HG03432 (cell line): ENCODE measurements at regions not wholly inside any gene's neighbourhood (a gene's known extent, or its start where the extent isn't known, plus 50 kb on each side); places are given as distances from the start of the nearest gene placed in this dataset.
"Not testable (repeated sequence)": the region's sequence is repeated elsewhere in the genome, so short reads cannot be mapped to it uniquely, and the experiment has no call there.

Source experiments
- ATAC-seq: cut with Tn5 transposase; IDR thresholded peaks from one replicate; pipeline ENCODE4 v1.9.1; 2021; ENCODE audit warnings: mild to moderate bottlenecking, moderate library complexity; ENCODE audit not compliant: unreplicated experiment

DNA sequence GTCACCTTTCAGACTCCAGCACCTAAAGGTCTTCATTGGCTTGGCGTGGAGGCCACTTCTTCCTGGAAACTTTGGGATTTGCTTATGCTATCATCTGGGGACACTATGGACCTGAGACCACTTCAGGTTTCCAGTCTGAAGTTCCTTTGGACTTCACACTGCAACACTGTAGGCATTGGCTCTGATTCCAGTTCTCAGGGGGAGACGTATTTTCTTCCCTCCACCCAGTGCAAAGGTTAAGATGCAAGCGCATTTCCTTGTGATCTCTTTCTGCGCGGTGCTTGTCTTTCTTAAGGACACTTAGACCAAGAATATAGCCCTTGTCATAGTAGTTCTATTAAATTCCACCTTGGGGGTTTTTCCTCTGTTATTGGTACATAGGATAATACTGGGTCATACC lies 299.8 kb downstream of the TSHZ3 start:
- no peak for ATAC-seq

DNA sequence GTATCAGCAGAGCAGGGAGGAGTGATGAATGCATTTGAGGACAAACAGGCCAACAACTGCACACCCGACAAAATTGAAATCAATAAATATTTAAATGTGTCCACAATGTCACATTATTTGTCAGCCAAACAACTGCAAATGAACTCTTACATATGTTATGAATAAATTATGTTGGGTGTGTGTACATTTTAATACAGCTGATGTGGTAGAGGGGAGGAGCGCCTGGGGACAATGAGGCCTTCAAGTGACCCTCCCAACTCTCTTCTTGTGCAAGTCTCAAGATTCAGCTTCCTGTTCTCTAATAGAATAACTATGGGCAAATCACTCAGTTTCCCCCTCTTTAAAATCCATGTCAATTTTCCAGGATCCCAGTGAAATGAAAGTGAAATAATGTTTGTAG lies 303.2 kb downstream of the TSHZ3 start:
- no peak for ATAC-seq

DNA sequence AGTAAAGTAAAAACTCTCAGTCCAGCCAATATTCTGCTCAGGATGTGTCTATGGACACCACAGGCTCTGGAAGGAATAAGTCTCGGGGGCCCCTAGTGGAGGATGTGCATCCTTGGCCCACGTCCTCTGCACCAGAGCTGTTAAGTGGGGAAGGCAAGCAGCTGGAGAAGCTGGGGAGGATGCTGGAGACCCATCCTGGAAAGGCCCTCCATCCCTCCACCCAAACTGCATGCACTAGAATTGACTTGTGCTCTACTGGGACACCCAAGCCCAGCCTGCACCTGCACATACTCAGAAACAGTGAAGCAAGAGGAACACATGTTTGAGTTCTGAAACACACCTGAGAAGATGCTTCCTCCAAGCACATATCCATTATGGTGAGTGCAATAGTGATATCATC lies 307.8 kb downstream of the TSHZ3 start:
- no peak for ATAC-seq

DNA sequence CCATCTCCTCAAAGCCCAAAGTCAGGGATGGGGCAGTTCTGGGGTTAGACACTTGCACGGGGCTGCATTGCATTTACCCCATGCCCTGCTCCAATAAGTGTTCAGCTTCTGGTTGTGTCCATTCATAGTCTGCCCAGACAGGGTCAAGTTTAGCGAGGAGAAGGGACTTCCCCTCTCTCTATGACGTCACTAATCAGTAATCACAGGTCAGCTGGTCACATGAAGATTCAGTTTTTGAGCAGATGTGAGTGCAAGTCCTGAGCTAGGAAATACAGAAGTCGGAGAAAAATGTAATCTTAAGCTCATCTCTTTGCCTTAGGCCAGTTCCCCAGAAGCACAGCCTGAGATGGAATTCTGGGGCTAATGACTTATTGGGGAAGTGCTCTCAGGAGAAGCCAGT lies 310.1 kb downstream of the TSHZ3 start:
- ATAC-seq = no peak

DNA sequence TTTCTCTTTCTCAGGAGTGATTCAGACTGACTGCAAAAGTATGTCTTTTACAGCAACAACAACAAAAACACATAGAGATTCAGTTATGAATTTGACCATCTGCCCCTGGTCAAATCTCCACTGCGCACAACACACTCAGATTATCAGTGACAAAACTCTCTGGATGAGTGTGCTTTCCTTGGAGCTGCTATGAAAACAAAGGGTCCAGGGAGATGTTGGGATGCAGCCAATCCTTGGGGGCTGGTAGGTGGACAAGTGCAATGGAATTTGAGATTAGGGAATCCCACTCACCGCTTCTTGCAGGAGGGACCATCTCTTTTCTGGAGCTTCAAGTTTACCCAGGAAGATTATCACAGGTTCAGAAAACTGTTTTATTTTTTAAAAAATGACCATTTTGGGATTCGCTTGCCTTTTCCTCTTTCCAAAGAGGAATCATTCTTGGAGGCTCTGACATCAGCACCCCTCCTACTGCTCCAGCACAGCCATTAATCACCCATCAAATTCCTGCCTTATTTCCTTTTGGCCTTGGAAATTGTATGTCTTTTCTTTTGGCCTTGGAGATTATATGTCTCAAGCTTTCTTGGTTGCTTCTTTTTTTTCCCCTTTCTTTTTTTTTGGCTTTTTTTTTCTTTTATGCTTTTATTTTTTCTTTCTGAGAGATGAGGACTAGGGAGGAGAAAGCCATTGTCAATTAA lies 311.8 kb downstream of the TSHZ3 start:
- ATAC-seq = no peak

DNA sequence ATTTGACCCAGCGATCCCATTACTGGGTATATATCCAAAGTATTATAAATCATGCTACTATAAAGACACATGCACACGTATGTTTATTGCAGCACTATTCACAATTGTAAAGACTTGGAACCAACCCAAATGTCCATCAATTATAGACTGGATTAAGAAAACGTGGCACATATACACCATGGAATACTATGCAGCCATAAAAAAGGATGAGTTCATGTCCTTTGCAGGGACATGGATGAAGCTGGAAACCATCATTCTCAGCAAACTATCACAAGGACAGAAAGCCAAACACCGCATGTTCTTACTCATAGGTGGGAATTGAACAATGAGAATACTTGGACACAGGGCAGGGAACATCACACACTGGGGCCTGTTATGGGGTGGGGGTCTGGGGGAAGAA lies 317.8 kb downstream of the TSHZ3 start:
- not testable (repeated sequence) for ATAC-seq

DNA sequence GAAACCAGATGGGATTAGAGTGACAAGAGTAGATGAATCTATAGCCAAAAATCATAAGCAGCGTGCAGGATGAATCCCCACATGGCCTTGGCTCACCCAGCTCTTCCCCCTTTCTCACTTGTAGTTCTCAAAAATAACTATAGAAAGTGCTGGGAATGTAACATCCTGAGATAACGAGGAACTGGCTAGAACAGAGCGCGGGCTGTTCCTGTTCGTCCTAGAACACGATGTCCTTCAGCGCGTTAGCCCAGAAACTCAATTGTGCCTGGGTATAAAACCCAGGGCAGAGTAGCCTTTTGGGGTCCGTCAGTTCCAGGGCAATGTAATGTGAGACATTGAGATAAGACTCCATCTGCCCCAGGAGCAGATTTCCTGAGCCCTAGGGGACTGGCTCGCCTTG lies 326.2 kb downstream of the TSHZ3 start:
- ATAC-seq = no peak

DNA sequence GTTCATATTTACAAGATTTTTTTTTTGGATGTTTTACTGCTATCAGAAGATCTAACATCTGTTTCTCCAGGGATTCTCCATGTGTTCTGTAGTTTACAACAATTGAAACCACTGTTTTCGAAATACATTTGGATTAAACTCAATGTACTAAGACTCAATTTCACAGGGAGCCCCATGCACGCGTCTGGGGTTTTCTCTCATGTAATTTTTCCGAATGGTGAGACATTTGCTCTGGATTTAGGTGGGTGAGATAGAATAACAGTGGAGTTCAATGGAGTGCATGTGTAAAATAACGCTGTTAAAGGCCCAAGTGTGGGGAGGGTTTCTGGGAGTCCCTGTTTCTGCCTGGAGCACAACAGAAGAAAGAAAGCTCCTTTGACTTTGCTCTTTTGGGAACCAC lies 330.3 kb downstream of the TSHZ3 start:
- ATAC-seq = no peak

DNA sequence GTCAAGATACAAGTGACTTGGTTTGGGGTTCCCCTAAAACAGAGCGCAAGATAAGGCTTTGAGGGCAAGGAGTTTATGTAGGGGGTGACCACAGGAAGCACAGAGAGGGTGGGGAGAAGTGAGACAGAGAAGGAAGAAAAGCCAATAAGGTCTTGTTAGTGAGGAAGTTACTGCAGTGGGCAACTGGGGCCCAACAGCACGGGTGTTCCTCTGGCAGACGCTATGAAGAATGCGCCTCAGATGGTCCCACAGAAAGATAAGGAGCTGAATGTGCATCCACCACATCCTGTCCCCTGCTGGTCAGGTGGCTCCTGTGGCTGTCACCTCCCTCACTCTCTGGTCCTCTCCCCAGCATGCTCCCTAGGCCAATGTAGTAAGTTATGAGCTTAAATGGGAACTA lies 333.5 kb downstream of the TSHZ3 start:
- no peak for ATAC-seq

DNA sequence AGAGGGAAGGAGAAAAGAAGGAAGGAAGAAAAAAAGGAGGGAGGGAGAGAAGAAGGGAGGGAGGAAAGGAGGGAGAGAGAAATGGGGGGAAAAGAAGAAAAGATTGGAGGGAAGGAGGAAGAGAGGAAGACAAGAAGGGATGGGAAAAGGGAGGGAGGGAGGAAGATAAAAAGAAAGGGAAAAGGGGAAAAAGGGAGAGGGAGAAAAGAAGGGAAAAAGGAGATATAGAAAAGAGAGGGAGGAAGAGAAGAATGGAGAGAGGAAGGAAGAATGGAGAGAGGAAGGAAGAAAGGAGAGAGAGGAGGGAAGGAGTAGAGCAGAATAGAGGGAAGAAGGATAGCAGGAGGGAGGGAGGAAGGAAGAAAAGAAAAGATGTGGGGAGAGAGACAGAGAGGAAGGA lies 334.6 kb downstream of the TSHZ3 start:
- no peak for ATAC-seq

DNA sequence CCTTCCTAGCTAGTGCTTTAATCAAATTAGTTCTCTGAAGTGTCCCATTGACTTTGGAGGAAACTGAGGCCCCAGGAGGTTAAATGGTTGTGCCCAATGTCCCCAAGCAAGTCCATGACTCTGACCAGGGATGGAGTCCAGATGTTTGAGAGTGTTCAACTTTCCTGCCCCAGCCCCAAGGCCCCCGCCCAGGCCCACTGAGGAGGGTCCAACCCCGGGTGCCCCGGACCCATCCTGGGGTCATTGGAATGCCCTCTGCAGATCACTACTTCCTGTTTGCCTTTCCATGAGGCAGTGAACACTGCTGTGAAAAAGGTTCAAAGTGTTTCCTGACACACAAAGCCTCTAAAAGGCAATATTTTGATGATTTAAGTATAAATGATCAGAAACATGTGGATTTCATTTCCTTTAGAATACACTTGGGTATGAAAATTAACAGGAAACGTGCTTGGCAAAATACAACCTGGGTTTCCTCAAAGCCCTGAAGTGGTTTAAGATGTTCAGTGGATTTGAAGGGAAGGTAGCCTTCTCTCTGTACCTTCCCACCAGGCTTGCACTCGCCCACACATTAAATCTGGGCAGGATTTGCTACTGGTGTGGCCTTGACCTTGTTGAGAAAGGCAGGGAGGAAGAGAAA lies 335.7 kb downstream of the TSHZ3 start:
- no peak for ATAC-seq

DNA sequence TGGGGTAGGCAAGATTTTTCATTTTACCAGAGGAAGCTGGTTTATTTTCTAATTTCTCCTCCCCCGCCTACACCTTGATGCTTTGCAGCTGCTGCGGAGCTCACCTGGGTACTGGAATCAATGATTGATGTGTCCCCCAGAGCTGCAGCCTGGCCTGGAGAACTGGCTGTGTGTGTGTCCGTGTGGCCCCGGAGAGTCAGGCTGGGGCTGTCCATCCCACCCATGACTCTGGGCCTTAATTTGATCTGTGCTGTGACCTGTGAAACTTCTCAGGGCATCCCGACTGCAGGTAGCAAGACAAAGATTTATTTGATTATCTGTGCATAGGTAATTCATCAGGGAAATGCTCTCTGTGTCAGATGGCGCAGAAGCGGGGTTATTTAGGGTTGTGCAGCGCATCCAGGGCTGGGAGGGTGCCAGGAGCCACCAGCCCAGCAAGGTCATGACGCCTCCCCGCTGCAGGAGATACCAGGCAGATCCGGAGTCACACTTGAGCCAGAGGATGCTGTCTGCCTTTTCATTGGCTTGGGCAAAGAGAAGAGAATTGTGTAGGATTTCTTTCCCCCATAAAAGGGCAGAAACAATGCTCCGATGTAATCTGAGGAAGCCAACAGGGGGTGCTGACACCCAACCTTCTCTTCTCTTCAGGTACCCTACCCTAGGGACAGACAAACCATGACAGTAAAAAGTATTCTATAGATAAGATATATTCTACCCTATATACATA lies 346.6 kb downstream of the TSHZ3 start:
- no peak for ATAC-seq

DNA sequence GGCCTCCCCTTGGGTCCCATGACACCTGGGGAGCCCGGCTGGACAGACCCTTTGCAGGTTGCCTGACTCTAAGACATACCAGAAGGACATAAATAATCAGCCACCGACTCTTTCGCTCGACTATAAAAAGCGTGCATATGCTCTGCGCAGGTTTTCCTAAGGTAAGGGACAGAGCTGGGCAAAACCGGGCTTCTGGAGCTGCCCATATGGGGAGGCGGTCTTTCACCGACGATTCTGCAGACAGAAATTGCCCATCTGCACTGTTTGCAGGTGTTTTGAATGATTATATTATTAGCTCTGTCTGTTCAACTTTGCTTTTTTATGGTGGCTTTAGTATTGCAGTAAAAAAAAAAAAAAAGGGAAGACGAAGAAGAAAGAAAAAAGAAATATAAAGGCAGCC lies 347.2 kb downstream of the TSHZ3 start:
- ATAC-seq = no peak

DNA sequence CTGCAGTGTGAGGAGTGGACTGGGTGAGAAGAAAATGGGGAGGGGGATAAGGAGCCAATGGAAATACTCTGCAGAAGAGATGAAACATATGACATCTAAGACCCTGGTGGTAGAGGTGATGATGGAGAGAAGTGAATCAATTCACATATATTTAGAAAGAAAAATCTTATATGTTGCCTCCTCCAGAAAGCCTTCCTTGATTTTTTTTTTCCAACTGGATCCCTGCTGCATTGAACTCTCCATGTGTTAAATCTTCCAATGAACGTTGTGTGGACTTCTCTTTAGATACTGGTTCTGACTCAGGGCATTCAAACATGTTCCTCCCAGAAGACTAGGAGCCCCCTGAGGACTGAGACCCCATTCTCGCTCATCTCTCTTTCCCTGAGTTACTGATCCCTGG lies 348.3 kb downstream of the TSHZ3 start:
- ATAC-seq = no peak

DNA sequence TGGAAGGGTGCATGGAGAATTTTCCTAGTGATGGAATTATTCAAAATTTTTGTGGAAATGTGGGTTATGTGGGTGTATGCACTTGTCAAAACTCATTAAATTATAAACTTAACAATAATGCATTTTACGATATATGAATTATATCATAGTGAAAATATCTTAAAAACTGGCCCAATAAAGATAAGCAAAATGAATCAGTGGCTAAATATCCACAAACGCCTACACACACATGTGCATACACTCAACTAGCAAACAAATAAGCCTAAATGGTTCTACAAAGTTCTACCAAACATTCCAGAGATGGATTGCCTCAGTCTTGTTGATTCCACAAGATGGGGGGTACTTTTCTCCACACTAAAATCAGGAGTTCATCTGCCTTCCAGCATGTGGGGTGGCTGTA lies 349.5 kb downstream of the TSHZ3 start:
- ATAC-seq = no peak

DNA sequence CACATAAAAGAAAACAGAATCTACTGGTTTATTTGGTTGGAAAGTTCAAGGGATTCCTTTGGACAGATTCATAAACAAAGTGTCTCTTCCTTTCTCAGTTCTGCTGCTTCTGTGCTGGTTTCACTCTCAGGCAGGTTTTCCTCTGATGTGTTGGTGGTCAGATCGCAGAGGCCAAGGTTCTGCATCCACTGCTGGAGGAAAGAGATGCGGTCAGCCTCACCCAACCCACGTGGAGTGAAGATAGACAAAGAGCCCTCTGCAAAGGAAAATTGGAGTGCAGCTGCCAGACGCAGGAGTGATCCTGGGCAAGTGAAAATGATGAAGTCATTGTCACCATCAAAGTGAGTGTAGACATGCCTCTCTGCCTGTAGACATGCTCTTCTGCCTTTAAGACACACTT lies 352.0 kb downstream of the TSHZ3 start:
- ATAC-seq = no peak

DNA sequence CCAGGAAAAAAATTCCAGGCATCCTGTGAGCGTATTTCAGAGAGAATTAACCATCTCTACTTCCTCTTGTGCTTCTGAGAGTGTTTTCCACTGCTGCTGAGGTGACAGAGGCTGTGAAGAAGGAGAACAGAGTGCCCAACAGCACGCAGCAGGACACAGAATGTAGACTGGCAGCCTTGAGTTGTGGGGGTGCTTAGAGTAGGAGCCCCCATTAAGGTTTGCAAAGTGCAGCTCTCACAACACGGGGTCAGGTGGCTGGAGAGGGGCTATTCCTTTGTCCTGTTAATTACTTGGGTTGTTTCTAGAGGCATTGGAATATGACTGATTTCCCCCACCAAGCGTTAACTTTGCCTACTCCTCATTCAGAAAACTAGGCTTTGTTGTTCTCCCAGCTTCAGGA lies 370.6 kb downstream of the TSHZ3 start:
- ATAC-seq = no peak

DNA sequence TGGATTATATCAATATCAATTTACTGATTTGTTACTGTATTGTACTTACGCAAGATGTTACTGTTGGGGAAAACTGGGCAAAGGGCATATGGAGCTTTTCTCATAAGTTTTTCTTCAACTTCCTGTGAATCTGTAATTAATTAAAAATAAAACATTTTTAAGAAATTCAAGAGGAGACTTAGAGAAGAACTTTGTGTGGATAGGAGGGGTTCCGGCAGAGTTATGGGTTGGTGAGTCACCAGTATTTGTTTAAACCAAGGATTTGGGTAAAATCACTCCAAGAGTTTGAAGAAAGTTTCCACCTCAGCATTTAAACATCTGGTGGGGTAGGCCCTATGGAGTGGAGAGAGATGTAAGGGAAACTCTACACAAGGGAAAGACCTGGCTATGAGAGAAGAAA lies 379.6 kb downstream of the TSHZ3 start:
- ATAC-seq = no peak

DNA sequence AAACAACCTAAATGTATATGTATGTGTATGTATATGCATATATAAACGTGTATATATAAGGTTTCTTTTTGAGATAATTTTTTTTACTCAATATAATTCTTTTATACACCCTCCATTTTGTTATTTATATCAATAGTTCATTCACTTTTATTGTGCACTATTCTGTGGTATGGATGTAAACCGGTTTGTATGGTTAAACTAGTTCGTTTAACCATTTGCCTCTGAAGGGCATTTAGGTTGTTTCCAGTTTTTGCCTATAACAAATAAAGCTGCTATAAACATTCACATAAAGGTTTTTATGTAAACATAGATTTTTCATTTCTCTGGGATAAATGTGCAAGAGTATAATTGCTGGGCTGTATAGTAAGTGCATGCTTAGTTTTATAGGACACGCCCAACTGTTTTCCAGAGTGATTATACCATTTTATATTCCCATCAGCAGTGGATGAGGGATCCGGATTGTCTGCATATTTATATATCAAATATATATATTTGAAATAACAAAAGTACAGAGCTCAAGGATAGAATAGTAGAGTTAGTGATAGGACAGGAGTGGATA lies 380.3 kb downstream of the TSHZ3 start:
- ATAC-seq = no peak

DNA sequence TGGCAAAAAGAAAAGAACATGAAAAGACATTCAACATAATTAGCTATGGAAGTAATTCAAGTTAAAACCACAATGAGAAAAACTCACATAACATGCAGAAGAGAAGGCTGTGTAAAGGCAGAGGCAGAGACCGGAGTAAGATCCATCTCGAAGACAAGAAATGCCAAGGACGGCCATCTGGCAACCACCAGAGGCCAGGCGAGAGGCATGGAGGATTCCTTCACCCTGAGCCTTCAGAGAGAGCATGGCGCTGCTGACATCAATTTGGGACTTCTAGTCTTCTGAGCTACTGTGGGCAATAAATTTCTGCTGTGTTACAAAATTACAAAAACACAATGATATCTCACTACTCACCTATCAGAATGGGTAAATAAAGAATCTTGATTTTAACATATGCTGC lies 381.0 kb downstream of the TSHZ3 start:
- no peak for ATAC-seq

DNA sequence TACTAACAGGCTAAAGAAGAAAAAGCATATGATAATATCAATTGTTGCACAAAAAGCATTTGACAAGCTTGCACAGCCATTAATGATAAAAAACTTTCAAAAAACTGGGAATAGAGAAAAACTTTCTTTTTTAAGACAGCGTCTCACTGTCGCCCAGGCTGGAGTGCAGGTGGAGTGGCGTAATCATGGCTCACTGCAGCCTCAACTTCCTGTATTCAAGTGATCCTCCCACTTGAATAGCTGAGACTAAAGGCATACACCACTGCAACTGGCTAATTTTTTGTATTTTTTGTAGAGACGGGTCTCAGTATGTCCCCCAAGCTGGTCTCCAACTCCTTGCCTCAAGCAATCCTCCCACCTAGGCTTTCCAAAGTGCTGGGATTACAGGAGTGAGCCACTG lies 382.8 kb downstream of the TSHZ3 start:
- ATAC-seq = no peak

DNA sequence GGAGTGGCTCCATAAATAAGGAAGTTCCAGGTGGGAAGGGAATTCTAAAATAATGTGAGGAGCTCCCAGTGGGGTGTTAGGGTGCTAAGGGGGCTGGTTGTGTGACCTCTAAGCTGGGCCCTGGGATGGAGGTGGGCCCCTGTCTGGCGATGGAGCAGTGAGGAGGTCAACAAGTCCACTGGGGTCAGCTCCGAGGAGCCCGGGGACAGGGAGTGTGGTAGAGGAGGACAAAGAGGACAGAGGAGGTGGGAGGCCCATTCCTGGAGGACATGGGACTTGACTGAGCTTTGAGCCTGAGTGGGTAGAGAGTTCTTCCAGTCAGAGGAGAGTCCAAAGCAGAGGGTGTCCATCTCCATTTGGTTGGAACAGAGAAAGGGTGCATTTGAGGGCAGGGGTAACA lies 390.2 kb downstream of the TSHZ3 start:
- ATAC-seq = no peak
